GM12891 (cell line): ENCODE measurements at regions not wholly inside any gene's neighbourhood (a gene's known extent, or its start where the extent isn't known, plus 50 kb on each side); places are given as distances from the start of the nearest gene placed in this dataset.

Experiments used
- POLR2A ChIP-seq: IDR thresholded peaks from 2 replicates; pipeline ENCODE4 v1.6.1; 2011; ENCODE audit warnings: low read depth, low read length, control low read depth
- POLR2AphosphoS5 ChIP-seq: IDR thresholded peaks from 2 replicates; pipeline ENCODE4 v1.6.1; 2011; ENCODE audit warnings: low read depth, low read length, control low read depth
- SPI1 ChIP-seq: IDR thresholded peaks from 2 replicates; pipeline ENCODE4 v1.6.1; 2011; ENCODE audit warnings: low read depth, low read length, control low read depth

- TF ChIP-seq POLR2A (no peak), POLR2AphosphoS5 (no peak), SPI1 (no peak)
Measured at GRCh38 chr2:122083256-122084048, 328.0 kb downstream of the TSN start.
